Stomach (tissue), 4 donors: ENCODE measurements at regions not wholly inside any gene's neighbourhood (a gene's known extent, or its start where the extent isn't known, plus 50 kb on each side); places are given as distances from the start of the nearest gene placed in this dataset.

Experiments
- EP300 ChIP-seq: sonication (generic); formaldehyde crosslinking; IDR thresholded peaks from one replicate; pipeline ENCODE4 v1.6.1; 2017; ENCODE audit warnings: antibody characterized with exemption
- POLR2A ChIP-seq, 4 donors: fragments of 450-650 bp; IDR thresholded peaks; one replicate each; pipeline ENCODE4 v1.6.1; 2016; ENCODE audit warnings: antibody characterized with exemption in 4 of 4, control low read depth in 2 of 4, mild to moderate bottlenecking in 1 of 4, moderate library complexity in 1 of 4
- POLR2AphosphoS5 ChIP-seq, 3 donors: sonication (generic); formaldehyde crosslinking; IDR thresholded peaks; one replicate each; pipeline ENCODE4 v1.6.1; 2016; ENCODE audit warnings: antibody characterized with exemption in 3 of 3
- TF ChIP-seq, protein P1 (sequence below), 7 experiments: fragments of 450-650 bp in 4 of 7; fragments of 200-600 bp in 3 of 7; sonication (generic) in 3 of 7; IDR thresholded peaks; one replicate each; pipeline ENCODE4 v1.5.1; 2016 to 2019; ENCODE audit warnings: antibody characterized with exemption in 7 of 7, control low read depth in 2 of 7, mild to moderate bottlenecking in 1 of 7

DNA sequence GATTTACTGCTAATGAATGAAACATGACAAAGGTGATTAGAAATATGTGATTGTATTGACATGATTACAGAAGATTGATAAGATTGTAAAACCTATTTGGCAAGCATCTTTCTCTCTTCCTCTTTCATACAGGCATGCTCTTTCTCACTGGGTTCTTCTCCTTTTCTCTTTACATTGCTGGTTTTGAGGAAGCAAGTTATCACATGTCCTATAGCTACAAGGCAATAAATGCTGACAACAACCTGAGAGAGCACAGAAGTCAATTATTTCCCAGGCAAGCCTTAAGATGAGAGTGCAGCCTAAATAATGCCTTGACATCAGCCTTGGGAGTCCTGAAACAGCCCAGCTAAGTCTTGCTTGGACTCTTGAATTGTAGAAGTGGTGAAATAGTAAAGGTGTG, 875.0 kb downstream of the SLITRK1 start:
- no peak for TF ChIP-seq POLR2AphosphoS5 (IDR thresholded peaks at IDR 0.05)
- TF ChIP-seq, protein P1, sequence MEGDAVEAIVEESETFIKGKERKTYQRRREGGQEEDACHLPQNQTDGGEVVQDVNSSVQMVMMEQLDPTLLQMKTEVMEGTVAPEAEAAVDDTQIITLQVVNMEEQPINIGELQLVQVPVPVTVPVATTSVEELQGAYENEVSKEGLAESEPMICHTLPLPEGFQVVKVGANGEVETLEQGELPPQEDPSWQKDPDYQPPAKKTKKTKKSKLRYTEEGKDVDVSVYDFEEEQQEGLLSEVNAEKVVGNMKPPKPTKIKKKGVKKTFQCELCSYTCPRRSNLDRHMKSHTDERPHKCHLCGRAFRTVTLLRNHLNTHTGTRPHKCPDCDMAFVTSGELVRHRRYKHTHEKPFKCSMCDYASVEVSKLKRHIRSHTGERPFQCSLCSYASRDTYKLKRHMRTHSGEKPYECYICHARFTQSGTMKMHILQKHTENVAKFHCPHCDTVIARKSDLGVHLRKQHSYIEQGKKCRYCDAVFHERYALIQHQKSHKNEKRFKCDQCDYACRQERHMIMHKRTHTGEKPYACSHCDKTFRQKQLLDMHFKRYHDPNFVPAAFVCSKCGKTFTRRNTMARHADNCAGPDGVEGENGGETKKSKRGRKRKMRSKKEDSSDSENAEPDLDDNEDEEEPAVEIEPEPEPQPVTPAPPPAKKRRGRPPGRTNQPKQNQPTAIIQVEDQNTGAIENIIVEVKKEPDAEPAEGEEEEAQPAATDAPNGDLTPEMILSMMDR (IDR thresholded peaks at IDR 0.05): no peak
- TF ChIP-seq POLR2A (IDR thresholded peaks at IDR 0.05): no peak
- no peak for TF ChIP-seq EP300
